WTC11 (cell line): ENCODE measurements at regions not wholly inside any gene's neighbourhood (a gene's known extent, or its start where the extent isn't known, plus 50 kb on each side); places are given as distances from the start of the nearest gene placed in this dataset.

Experiments
- ATAC-seq: fragments of 200-7000 bp; cut with Tn5 transposase; 2 replicates; pipeline ENCODE4 v1.10.0; 2021; ENCODE audit warnings: mild to moderate bottlenecking, moderate library complexity
- CTCF ChIA-PET: fragments of 300-600 bp; sonication (Branson Sonifier 250); formaldehyde crosslinking; loops from one replicate; lab custom pipeline; 2021; ENCODE audit warnings: antibody characterized with exemption; lab: Charles Lee
- POLR2A ChIA-PET: fragments of 350-600 bp; sonication (Branson Sonifier 250); formaldehyde crosslinking; loops from one replicate; lab custom pipeline; 2021; ENCODE audit warnings: antibody characterized with exemption; lab: Charles Lee
- DNase-seq: peaks from one replicate; pipeline ENCODE4 v3.0.0; 2021; ENCODE audit warnings: low spot score
- H3K27ac Mint-ChIP-seq: 2 replicates; pipeline ENCODE4 v1.8.0; 2021; ENCODE audit warnings: mixed read lengths
- H3K27me3 Mint-ChIP-seq: 2 replicates; pipeline ENCODE4 v1.8.0; 2021; ENCODE audit warnings: low read depth, mild to moderate bottlenecking, moderate library complexity, mixed read lengths
- H3K36me3 Mint-ChIP-seq: 2 replicates; pipeline ENCODE4 v1.8.0; 2021; ENCODE audit warnings: mixed read lengths
- H3K4me1 Mint-ChIP-seq: 2 replicates; pipeline ENCODE4 v1.8.0; 2022; ENCODE audit warnings: mixed read lengths
- H3K4me3 Mint-ChIP-seq: 2 replicates; pipeline ENCODE4 v1.8.0; 2021; ENCODE audit warnings: mild to moderate bottlenecking, moderate library complexity, mixed read lengths
- H3K9me3 Mint-ChIP-seq: 2 replicates; pipeline ENCODE4 v1.8.0; 2021; ENCODE audit warnings: mixed read lengths
- ATF1 ChIP-seq: sonication (generic); formaldehyde crosslinking; IDR thresholded peaks from 2 replicates; pipeline ENCODE4 v1.8.1; 2023; ENCODE audit warnings: mild to moderate bottlenecking, moderate library complexity, missing genetic modification reagents
- CBFB ChIP-seq: sonication (generic); formaldehyde crosslinking; IDR thresholded peaks from 2 replicates; pipeline ENCODE4 v1.8.1; 2022; ENCODE audit warnings: mild to moderate bottlenecking, low read depth, missing genetic modification reagents
- E2F1 ChIP-seq: sonication (generic); formaldehyde crosslinking; IDR thresholded peaks from 2 replicates; pipeline ENCODE4 v1.8.0; 2022; ENCODE audit warnings: mild to moderate bottlenecking, missing genetic modification reagents
- E2F4 ChIP-seq: sonication (generic); formaldehyde crosslinking; IDR thresholded peaks from 2 replicates; pipeline ENCODE4 v1.8.1; 2022; ENCODE audit warnings: low read depth, mild to moderate bottlenecking, moderate library complexity, missing genetic modification reagents, borderline replicate concordance
- ELF4 ChIP-seq: sonication (generic); formaldehyde crosslinking; IDR thresholded peaks from 2 replicates; pipeline ENCODE4 v1.8.1; 2022; ENCODE audit warnings: low read depth, mild to moderate bottlenecking, moderate library complexity, missing genetic modification reagents
- ESRRA ChIP-seq: sonication (generic); formaldehyde crosslinking; IDR thresholded peaks from 2 replicates; pipeline ENCODE4 v1.8.1; 2022; ENCODE audit warnings: mild to moderate bottlenecking, missing genetic modification reagents, borderline replicate concordance
- GABPB1 ChIP-seq: sonication (generic); formaldehyde crosslinking; IDR thresholded peaks from 2 replicates; pipeline ENCODE4 v1.8.1; 2023; ENCODE audit warnings: mild to moderate bottlenecking, missing genetic modification reagents
- IRF1 ChIP-seq: sonication (generic); formaldehyde crosslinking; IDR thresholded peaks from 2 replicates; pipeline ENCODE4 v1.8.0; 2023; ENCODE audit warnings: missing genetic modification reagents
- KAT7 ChIP-seq: sonication (generic); formaldehyde crosslinking; IDR thresholded peaks from 2 replicates; pipeline ENCODE4 v1.8.1; 2023; ENCODE audit warnings: missing genetic modification reagents, mild to moderate bottlenecking, borderline replicate concordance
- MLX ChIP-seq: sonication (generic); formaldehyde crosslinking; IDR thresholded peaks from 2 replicates; pipeline ENCODE4 v1.8.1; 2023; ENCODE audit warnings: mild to moderate bottlenecking, missing genetic modification reagents, moderate library complexity
- NFE2L1 ChIP-seq: sonication (generic); formaldehyde crosslinking; IDR thresholded peaks from 2 replicates; pipeline ENCODE4 v1.8.1; 2023; ENCODE audit warnings: missing genetic modification reagents
- NR1H2 ChIP-seq: sonication (generic); formaldehyde crosslinking; IDR thresholded peaks from 2 replicates; pipeline ENCODE4 v1.9.0; 2021; ENCODE audit warnings: mild to moderate bottlenecking, moderate library complexity, missing genetic modification reagents
- PRRX2 ChIP-seq: fragments of 250-450 bp; sonication (Bioruptor Pico); IDR thresholded peaks from 2 replicates; pipeline ENCODE4 v1.8.0; 2021; ENCODE audit warnings: mild to moderate bottlenecking
- TEAD1 ChIP-seq: sonication (generic); formaldehyde crosslinking; IDR thresholded peaks from 2 replicates; pipeline ENCODE4 v1.8.0; 2022; ENCODE audit warnings: mild to moderate bottlenecking, missing genetic modification reagents
- TEAD4 ChIP-seq: sonication (generic); formaldehyde crosslinking; IDR thresholded peaks from 2 replicates; pipeline ENCODE4 v1.8.0; 2022; ENCODE audit warnings: mild to moderate bottlenecking, missing genetic modification reagents
- USF2 ChIP-seq: sonication (generic); formaldehyde crosslinking; IDR thresholded peaks from 2 replicates; pipeline ENCODE4 v1.8.1; 2023; ENCODE audit warnings: mild to moderate bottlenecking, missing genetic modification reagents, moderate library complexity
- ZNF396 ChIP-seq: fragments of 250-450 bp; sonication (Bioruptor Pico); IDR thresholded peaks from 2 replicates; pipeline ENCODE4 v1.8.0; 2021; ENCODE audit warnings: mild to moderate bottlenecking, moderate library complexity, borderline replicate concordance
- ZNF423 ChIP-seq: fragments of 250-450 bp; sonication (Bioruptor Pico); IDR thresholded peaks from 2 replicates; pipeline ENCODE4 v2.1.2; 2022; ENCODE audit warnings: mild to moderate bottlenecking, moderate library complexity
- TF ChIP-seq, protein P1 (sequence below): sonication (generic); formaldehyde crosslinking; conservative IDR thresholded peaks from 2 replicates; pipeline ENCODE4 v1.8.1; 2023; ENCODE audit warnings: mild to moderate bottlenecking, low read depth, missing genetic modification reagents, moderate library complexity
- TF ChIP-seq, protein P2 (sequence below): sonication (generic); formaldehyde crosslinking; IDR thresholded peaks from 2 replicates; pipeline ENCODE4 v1.8.1; 2022; ENCODE audit warnings: missing genetic modification reagents, borderline replicate concordance

DNA sequence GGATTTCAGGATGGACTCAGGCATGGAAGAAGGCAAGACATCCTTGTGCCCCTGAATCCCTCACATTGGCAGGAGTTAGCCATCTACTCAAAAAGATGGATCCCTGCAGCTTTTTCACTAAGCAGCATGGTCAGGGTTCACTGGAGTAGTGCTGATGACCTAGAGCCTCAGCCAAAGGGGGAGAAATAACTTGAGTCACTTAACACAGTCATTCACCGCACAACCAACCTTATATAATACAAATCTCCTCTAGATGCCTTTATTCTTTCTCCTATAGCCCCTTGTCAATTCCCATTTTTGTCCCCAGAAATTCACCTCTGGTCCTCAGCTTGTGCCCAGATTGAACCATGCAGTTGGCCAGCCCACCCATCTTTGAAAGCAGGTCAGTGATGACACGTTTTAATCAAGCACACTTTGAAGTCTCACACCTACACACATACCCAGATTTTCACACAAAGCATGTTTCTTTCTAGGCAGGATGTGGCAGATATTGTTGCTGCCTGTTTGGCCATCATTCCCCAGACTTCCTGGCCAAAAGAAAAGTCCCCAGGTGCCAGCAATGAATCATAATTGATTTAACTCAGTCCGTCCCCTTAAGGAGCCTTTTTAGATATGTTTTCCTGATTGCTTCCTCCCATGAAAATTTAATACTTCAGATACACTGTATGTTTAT is 84.2 kb downstream of the LBH start:
- ChIA-PET CTCF (no interaction called here), POLR2A (no interaction called here)
- Mint-ChIP-seq H3K9me3 (peaks cover 10% of the 10 kb centered on the region), H3K36me3 (no peaks in the 10 kb centered on the region), H3K4me3 (no peak overlapping the region), H3K4me1 (peaks cover 7% of the 10 kb centered on the region), H3K27me3 (no peaks in the 10 kb centered on the region), H3K27ac (no peak overlapping the region)
- ATAC-seq = no peak
- no peak for DNase-seq
- TF ChIP-seq ZNF396 (no peak), NFE2L1 (CRISPR knock-in tag) (no peak), PRRX2 (CRISPR knock-in tag) (no peak), MLX (no peak), ESRRA (CRISPR knock-in tag) (no peak), ZNF423 (CRISPR knock-in tag) (no peak), CBFB (CRISPR knock-in tag) (no peak), USF2 (CRISPR knock-in tag) (no peak), TEAD4 (CRISPR knock-in tag) (no peak), ATF1 (CRISPR knock-in tag) (no peak), TEAD1 (CRISPR knock-in tag) (no peak), E2F1 (no peak), NR1H2 (no peak), E2F4 (no peak), IRF1 (CRISPR knock-in tag) (no peak)
- TF ChIP-seq, protein P1, sequence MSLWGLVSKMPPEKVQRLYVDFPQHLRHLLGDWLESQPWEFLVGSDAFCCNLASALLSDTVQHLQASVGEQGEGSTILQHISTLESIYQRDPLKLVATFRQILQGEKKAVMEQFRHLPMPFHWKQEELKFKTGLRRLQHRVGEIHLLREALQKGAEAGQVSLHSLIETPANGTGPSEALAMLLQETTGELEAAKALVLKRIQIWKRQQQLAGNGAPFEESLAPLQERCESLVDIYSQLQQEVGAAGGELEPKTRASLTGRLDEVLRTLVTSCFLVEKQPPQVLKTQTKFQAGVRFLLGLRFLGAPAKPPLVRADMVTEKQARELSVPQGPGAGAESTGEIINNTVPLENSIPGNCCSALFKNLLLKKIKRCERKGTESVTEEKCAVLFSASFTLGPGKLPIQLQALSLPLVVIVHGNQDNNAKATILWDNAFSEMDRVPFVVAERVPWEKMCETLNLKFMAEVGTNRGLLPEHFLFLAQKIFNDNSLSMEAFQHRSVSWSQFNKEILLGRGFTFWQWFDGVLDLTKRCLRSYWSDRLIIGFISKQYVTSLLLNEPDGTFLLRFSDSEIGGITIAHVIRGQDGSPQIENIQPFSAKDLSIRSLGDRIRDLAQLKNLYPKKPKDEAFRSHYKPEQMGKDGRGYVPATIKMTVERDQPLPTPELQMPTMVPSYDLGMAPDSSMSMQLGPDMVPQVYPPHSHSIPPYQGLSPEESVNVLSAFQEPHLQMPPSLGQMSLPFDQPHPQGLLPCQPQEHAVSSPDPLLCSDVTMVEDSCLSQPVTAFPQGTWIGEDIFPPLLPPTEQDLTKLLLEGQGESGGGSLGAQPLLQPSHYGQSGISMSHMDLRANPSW = no peak

DNA sequence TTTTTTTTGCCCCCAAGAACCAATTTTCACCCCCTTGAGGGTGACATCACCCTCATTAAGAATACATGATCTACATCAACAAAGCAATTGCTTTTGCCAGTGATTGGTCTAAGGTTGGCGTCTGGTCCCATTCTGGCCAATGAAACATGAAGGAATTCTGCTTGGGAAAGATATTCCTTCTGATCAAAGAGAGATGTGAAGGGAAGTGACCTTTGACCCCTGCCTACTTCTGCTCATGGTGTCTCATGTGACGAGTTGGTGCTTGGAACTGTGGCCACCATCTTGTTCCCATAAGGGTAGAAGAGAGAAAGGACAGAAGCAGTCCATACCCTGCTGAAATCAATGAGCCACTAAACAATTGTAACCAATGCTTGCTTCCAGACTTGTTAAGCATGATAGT is 85.1 kb downstream of the LBH start:
- no peaks in the 10 kb centered on the region for H3K27me3 Mint-ChIP-seq
- no peaks in the 10 kb centered on the region for H3K36me3 Mint-ChIP-seq
- H3K9me3 Mint-ChIP-seq = peaks cover 10% of the 10 kb centered on the region
- ChIA-PET POLR2A (no interaction called here), CTCF (no interaction called here)
- H3K4me1 Mint-ChIP-seq = peaks cover 13% of the 10 kb centered on the region
- DNase-seq (no peak), ATAC-seq (no peak)
- no peak overlapping the region for H3K27ac Mint-ChIP-seq
- no peak for TF ChIP-seq ELF4 (CRISPR knock-in tag)
- TF ChIP-seq, protein P2, sequence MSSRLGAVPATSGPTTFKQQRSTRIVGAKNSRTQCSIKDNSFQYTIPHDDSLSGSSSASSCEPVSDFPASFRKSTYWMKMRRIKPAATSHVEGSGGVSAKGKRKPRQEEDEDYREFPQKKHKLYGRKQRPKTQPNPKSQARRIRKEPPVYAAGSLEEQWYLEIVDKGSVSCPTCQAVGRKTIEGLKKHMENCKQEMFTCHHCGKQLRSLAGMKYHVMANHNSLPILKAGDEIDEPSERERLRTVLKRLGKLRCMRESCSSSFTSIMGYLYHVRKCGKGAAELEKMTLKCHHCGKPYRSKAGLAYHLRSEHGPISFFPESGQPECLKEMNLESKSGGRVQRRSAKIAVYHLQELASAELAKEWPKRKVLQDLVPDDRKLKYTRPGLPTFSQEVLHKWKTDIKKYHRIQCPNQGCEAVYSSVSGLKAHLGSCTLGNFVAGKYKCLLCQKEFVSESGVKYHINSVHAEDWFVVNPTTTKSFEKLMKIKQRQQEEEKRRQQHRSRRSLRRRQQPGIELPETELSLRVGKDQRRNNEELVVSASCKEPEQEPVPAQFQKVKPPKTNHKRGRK = no peak
- TF ChIP-seq GABPB1 = no peak
- no peak for TF ChIP-seq KAT7 (CRISPR knock-in tag)
- H3K4me3 Mint-ChIP-seq = no peak overlapping the region
